ENCODE measurements at regions not wholly inside any gene's neighbourhood (a gene's known extent, or its start where the extent isn't known, plus 50 kb on each side); places are given as distances from the start of the nearest gene placed in this dataset.

DNA sequence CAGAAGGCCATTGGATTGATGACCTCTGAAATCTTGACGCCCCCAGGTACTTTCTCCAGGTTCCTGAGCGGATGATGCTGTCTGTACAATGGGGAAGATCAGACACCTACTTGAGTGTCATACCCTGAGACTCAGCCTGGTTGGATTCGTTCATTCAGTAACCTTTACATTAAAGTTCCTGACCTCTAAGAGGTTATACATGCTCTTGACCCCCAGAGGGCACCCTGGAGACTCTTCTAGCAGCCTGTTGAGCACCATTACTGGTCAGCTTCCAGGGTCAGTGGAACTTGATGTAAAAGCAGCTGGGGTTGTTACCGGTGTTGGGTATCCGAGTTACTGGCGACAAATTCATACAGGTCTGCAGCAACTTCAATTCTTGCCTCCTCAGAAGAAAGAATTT, 114.3 kb upstream of the ZNF678 start (continued):
- peak; percentile 76 for TF ChIP-seq SMC3 (conservative IDR thresholded peaks at IDR 0.05; ENCODE audit: insufficient read depth, low read depth, low read length)
- no peak for TF ChIP-seq KLF10 (CRISPR knock-in tag; IDR thresholded peaks at IDR 0.05)
- TF ChIP-seq CC2D1A (IDR thresholded peaks at IDR 0.05) = no peak
- TF ChIP-seq DPF2 (IDR thresholded peaks at IDR 0.05) = no peak
- TF ChIP-seq SMARCE1 (IDR thresholded peaks at IDR 0.05) = no peak
- no peak for TF ChIP-seq KLF6 (CRISPR knock-in tag; IDR thresholded peaks at IDR 0.05; ENCODE audit: borderline replicate concordance)
- no peak for TF ChIP-seq ZNF316 (IDR thresholded peaks at IDR 0.05)
- TF ChIP-seq NCOA1 (IDR thresholded peaks at IDR 0.05; ENCODE audit: low read depth) = no peak
- TF ChIP-seq BDP1 (IDR thresholded peaks at IDR 0.05; ENCODE audit: insufficient read depth, insufficient read length) = no peak
- TF ChIP-seq CBFA2T2 (conservative IDR thresholded peaks at IDR 0.05) = no peak
- no peak for TF ChIP-seq BRF1 (IDR thresholded peaks at IDR 0.05; ENCODE audit: borderline replicate concordance, extremely low read depth, insufficient read length)
- no peak for TF ChIP-seq PBX2 (CRISPR knock-in tag; IDR thresholded peaks at IDR 0.05; ENCODE audit: low read depth)
- no peak for TF ChIP-seq PBX2 (tag; conservative IDR thresholded peaks at IDR 0.05; ENCODE audit: low read depth)
- TF ChIP-seq ZNF561 (CRISPR knock-in tag; conservative IDR thresholded peaks at IDR 0.05) = no peak
- TF ChIP-seq ZBTB43 (CRISPR knock-in tag; IDR thresholded peaks at IDR 0.05) = no peak
- TF ChIP-seq, protein P1, sequence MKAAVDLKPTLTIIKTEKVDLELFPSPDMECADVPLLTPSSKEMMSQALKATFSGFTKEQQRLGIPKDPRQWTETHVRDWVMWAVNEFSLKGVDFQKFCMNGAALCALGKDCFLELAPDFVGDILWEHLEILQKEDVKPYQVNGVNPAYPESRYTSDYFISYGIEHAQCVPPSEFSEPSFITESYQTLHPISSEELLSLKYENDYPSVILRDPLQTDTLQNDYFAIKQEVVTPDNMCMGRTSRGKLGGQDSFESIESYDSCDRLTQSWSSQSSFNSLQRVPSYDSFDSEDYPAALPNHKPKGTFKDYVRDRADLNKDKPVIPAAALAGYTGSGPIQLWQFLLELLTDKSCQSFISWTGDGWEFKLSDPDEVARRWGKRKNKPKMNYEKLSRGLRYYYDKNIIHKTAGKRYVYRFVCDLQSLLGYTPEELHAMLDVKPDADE (conservative IDR thresholded peaks at IDR 0.05; ENCODE audit: control insufficient read depth, low read depth, low read length) = no peak
- TF ChIP-seq CXXC5 (CRISPR knock-in tag; IDR thresholded peaks at IDR 0.05) = no peak
